ENCODE measurements at regions not wholly inside any gene's neighbourhood (a gene's known extent, or its start where the extent isn't known, plus 50 kb on each side); places are given as distances from the start of the nearest gene placed in this dataset.

- no peak for DNase-seq
- H3K4me1 Mint-ChIP-seq = peaks cover 0 to 4% (median 0%) of the 10 kb centered on the region in 3 donors
- peaks cover 0 to 7% (median 6%) of the 10 kb centered on the region in 3 donors for H3K27me3 Mint-ChIP-seq
- ATAC-seq (ENCODE audit: low read depth in 2 of 2) = no peak
- no peaks in the 10 kb centered on the region for H3K36me3 Mint-ChIP-seq
- H3K27ac Mint-ChIP-seq = no peak overlapping the region
- H3K9me3 Mint-ChIP-seq = peaks cover 0 to 11% (median 1%) of the 10 kb centered on the region in 7 donors
- no peak overlapping the region for H3K4me3 Mint-ChIP-seq
Observed at GRCh38 chr14:104284636-104285507, 146.5 kb downstream of the KIF26A start.

GRCh38 chr14:104285508-104285840, 147.1 kb downstream of the KIF26A start:
- H3K9me3 Mint-ChIP-seq = peaks cover 0 to 11% (median 1%) of the 10 kb centered on the region in 7 donors
- ATAC-seq (ENCODE audit: low read depth in 2 of 2) = no peak
- peaks cover 0 to 4% (median 0%) of the 10 kb centered on the region in 3 donors for H3K4me1 Mint-ChIP-seq
- DNase-seq = no peak
- H3K4me3 Mint-ChIP-seq = no peak overlapping the region
- H3K36me3 Mint-ChIP-seq = no peaks in the 10 kb centered on the region
- H3K27me3 Mint-ChIP-seq = peaks cover 0 to under 1% (median 0%) of the 10 kb centered on the region in 3 donors
- no peak overlapping the region for H3K27ac Mint-ChIP-seq

- Mint-ChIP-seq H3K4me3 (no peak overlapping the region), H3K27me3 (no peaks in the 10 kb centered on the region), H3K36me3 (no peaks in the 10 kb centered on the region), H3K9me3 (peaks cover 0 to 11% (median 1%) of the 10 kb centered on the region in 7 donors), H3K4me1 (peaks cover 0 to 6% (median 0%) of the 10 kb centered on the region in 3 donors), H3K27ac (no peak overlapping the region)
- DNase-seq (no peak), ATAC-seq (ENCODE audit: low read depth in 2 of 2) (no peak)
Observed at GRCh38 chr14:104286086-104286485, 147.7 kb downstream of the KIF26A start.

- DNase-seq (no peak), ATAC-seq (ENCODE audit: low read depth in 2 of 2) (no peak)
- H3K27ac Mint-ChIP-seq = no peak overlapping the region
- H3K27me3 Mint-ChIP-seq = no peaks in the 10 kb centered on the region
- H3K4me3 Mint-ChIP-seq = no peak overlapping the region
- H3K4me1 Mint-ChIP-seq = peaks cover 0 to 6% (median 0%) of the 10 kb centered on the region in 3 donors
- H3K36me3 Mint-ChIP-seq = no peaks in the 10 kb centered on the region
- peaks cover 0 to 11% (median 1%) of the 10 kb centered on the region in 7 donors for H3K9me3 Mint-ChIP-seq
Observed at GRCh38 chr14:104286496-104286895, 148.1 kb downstream of the KIF26A start.

GRCh38 chr14:104287301-104288009, 149.1 kb downstream of the KIF26A start:
- Mint-ChIP-seq H3K9me3 (peaks cover 0 to 11% (median 1%) of the 10 kb centered on the region in 7 donors), H3K4me1 (peaks cover 0 to 6% (median 0%) of the 10 kb centered on the region in 3 donors), H3K4me3 (no peak overlapping the region), H3K27ac (no peak overlapping the region), H3K36me3 (no peaks in the 10 kb centered on the region), H3K27me3 (no peaks in the 10 kb centered on the region)
- ATAC-seq (ENCODE audit: low read depth in 2 of 2) = no peak
- no peak for DNase-seq

- Mint-ChIP-seq H3K36me3 (no peaks in the 10 kb centered on the region), H3K9me3 (peaks cover 0 to 11% (median 1%) of the 10 kb centered on the region in 7 donors), H3K4me3 (peak overlapping the region in 1 of 8 donors; percentile 63), H3K27ac (no peak overlapping the region), H3K27me3 (peaks cover 0 to 1% (median 0%) of the 10 kb centered on the region in 3 donors), H3K4me1 (peaks cover 0 to 6% (median 0%) of the 10 kb centered on the region in 3 donors)
- no peak for ATAC-seq (ENCODE audit: low read depth in 2 of 2)
- no peak for DNase-seq
Observed at GRCh38 chr14:104288272-104288671, 149.9 kb downstream of the KIF26A start.

GRCh38 chr14:104289507-104289906, 151.1 kb downstream of the KIF26A start:
- ATAC-seq (ENCODE audit: low read depth in 2 of 2) = no peak
- Mint-ChIP-seq H3K27me3 (peaks cover 0 to 13% (median 7%) of the 10 kb centered on the region in 3 donors), H3K36me3 (no peaks in the 10 kb centered on the region), H3K27ac (no peak overlapping the region), H3K4me3 (no peak overlapping the region), H3K9me3 (peaks cover 0 to 11% (median 1%) of the 10 kb centered on the region in 7 donors), H3K4me1 (peaks cover 0 to 6% (median 0%) of the 10 kb centered on the region in 3 donors)
- DNase-seq = no peak

GRCh38 chr14:104290058-104290667, 151.8 kb downstream of the KIF26A start:
- Mint-ChIP-seq H3K9me3 (peaks cover 0 to 11% (median 1%) of the 10 kb centered on the region in 7 donors), H3K36me3 (no peaks in the 10 kb centered on the region), H3K27me3 (peaks cover 0 to 19% (median 9%) of the 10 kb centered on the region in 3 donors), H3K4me1 (peaks cover 0 to 6% (median 0%) of the 10 kb centered on the region in 3 donors), H3K4me3 (no peak overlapping the region), H3K27ac (no peak overlapping the region)
- ATAC-seq (ENCODE audit: low read depth in 2 of 2) (no peak), DNase-seq (no peak)

- no peak for ATAC-seq (ENCODE audit: low read depth in 2 of 2)
- H3K36me3 Mint-ChIP-seq = no peaks in the 10 kb centered on the region
- no peak for DNase-seq
- H3K9me3 Mint-ChIP-seq = peaks cover 0 to 11% (median 1%) of the 10 kb centered on the region in 7 donors
- no peak overlapping the region for H3K4me3 Mint-ChIP-seq
- H3K4me1 Mint-ChIP-seq = peaks cover 0 to 6% (median 0%) of the 10 kb centered on the region in 3 donors
- no peak overlapping the region for H3K27ac Mint-ChIP-seq
- peaks cover 3 to 19% (median 15%) of the 10 kb centered on the region in 3 donors for H3K27me3 Mint-ChIP-seq
Observed at GRCh38 chr14:104290756-104291122, 152.4 kb downstream of the KIF26A start.

- H3K36me3 Mint-ChIP-seq = no peaks in the 10 kb centered on the region
- DNase-seq (no peak), ATAC-seq (ENCODE audit: low read depth in 2 of 2) (no peak)
- peaks cover 3 to 21% (median 19%) of the 10 kb centered on the region in 3 donors for H3K27me3 Mint-ChIP-seq
- H3K27ac Mint-ChIP-seq = no peak overlapping the region
- peaks cover 0 to 11% (median 1%) of the 10 kb centered on the region in 7 donors for H3K9me3 Mint-ChIP-seq
- H3K4me1 Mint-ChIP-seq = peaks cover 0 to 6% (median 0%) of the 10 kb centered on the region in 3 donors
- no peak overlapping the region for H3K4me3 Mint-ChIP-seq
Observed at GRCh38 chr14:104291123-104292000, 153.0 kb downstream of the KIF26A start.

GRCh38 chr14:104292084-104292970, 153.9 kb downstream of the KIF26A start:
- peaks cover 3 to 24% (median 19%) of the 10 kb centered on the region in 3 donors for H3K27me3 Mint-ChIP-seq
- H3K4me1 Mint-ChIP-seq = peaks cover 0 to 6% (median 0%) of the 10 kb centered on the region in 3 donors
- H3K4me3 Mint-ChIP-seq = peak overlapping the region in 1 of 8 donors; percentile 16
- H3K9me3 Mint-ChIP-seq = peaks cover 0 to 11% (median 1%) of the 10 kb centered on the region in 7 donors
- DNase-seq (no peak), ATAC-seq (ENCODE audit: low read depth in 2 of 2) (no peak)
- H3K36me3 Mint-ChIP-seq = no peaks in the 10 kb centered on the region
- H3K27ac Mint-ChIP-seq = no peak overlapping the region

All from naive B cell (primary cell).